ENCODE measurements at regions not wholly inside any gene's neighbourhood (a gene's known extent, or its start where the extent isn't known, plus 50 kb on each side); places are given as distances from the start of the nearest gene placed in this dataset.

DNA sequence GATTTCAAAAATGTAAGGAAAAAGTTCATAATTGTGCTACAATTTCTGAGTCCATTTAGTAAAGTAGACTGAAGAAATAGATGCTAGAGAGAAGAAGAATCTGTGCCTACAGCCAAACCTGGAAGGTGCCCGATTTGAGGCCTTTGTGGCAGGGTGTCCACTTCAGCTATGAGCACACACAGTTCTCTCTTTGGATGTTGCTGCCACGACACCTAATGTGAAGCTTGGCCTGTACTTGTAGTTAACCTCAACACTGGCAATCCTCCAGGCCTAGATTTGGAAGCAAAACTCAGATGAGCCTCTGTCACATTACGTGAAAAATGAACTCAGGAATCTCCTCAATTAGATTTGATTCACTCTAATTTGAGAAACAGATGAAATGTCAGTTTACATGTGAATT lies 90.1 kb upstream of the LRP1B start:
- Histone ChIP-seq H3K27ac (ENCODE audit: insufficient read length, low read depth, low read length) (no peak overlapping the region), H2BK5ac (ENCODE audit: insufficient read length, low read length) (no peak overlapping the region), H4K5ac (ENCODE audit: insufficient read length, low read depth, low read length) (no peak overlapping the region), H3K9ac (ENCODE audit: extremely low read depth, insufficient read length, low read length) (no peak overlapping the region), H2BK120ac (ENCODE audit: low read depth, low read length, poor library complexity, severe bottlenecking) (no peak overlapping the region), H4K91ac (ENCODE audit: insufficient read length, low read depth, low read length) (no peak overlapping the region), H4K20me1 (ENCODE audit: control insufficient read depth, insufficient read depth, insufficient read length) (no peaks in the 10 kb centered on the region), H3K56ac (ENCODE audit: insufficient read length, low read depth, low read length) (no peak overlapping the region), H3K4ac (ENCODE audit: low read depth, low read length) (no peak overlapping the region), H4K8ac (replicated peaks; ENCODE audit: insufficient read length, low read depth, low read length) (no peak overlapping the region), H3K79me1 (ENCODE audit: insufficient read depth, low read depth, low read length, poor library complexity, severe bottlenecking) (no peaks in the 10 kb centered on the region), H3K18ac (ENCODE audit: insufficient read length, low read depth, low read length) (no peak overlapping the region), H3K9me3 (ENCODE audit: control insufficient read depth, low read depth, low read length) (no peaks in the 10 kb centered on the region), H3K23ac (ENCODE audit: insufficient read length, low read depth, low read length) (no peak overlapping the region), H3K4me1 (ENCODE audit: insufficient read depth, low read length) (no peaks in the 10 kb centered on the region), H2BK20ac (ENCODE audit: low read depth, low read length, poor library complexity, severe bottlenecking) (no peak overlapping the region), H3K79me2 (ENCODE audit: insufficient read depth, low read length) (no peaks in the 10 kb centered on the region), H2BK12ac (ENCODE audit: insufficient read length, low read depth, low read length) (no peak overlapping the region), H2AK5ac (ENCODE audit: insufficient read length, low read length) (no peak overlapping the region), H3K23me2 (ENCODE audit: insufficient read length, low read depth, low read length, poor library complexity, severe bottlenecking) (no peaks in the 10 kb centered on the region), H2AFZ (ENCODE audit: low read length) (no peak overlapping the region), H3T11ph (ENCODE audit: low read length) (no peak overlapping the region), H3K27me3 (ENCODE audit: insufficient read depth, low read length) (no peaks in the 10 kb centered on the region), H3K4me2 (ENCODE audit: insufficient read depth, insufficient read length, low read length) (no peak overlapping the region), H3K14ac (ENCODE audit: insufficient read depth, low read length) (no peak overlapping the region), H2BK15ac (ENCODE audit: low read depth, low read length) (no peak overlapping the region)
- Mint-ChIP-seq H3K27ac (no peak overlapping the region), H3K27me3 (ENCODE audit: low read depth) (no peaks in the 10 kb centered on the region), H3K4me1 (no peaks in the 10 kb centered on the region), H3K4me3 (no peak overlapping the region), H3K9me3 (no peaks in the 10 kb centered on the region), H3K36me3 (ENCODE audit: insufficient read depth in 1 of 3, low read depth in 3 of 3) (no peaks in the 10 kb centered on the region)
- DNase-seq: no peak
- TF ChIP-seq, protein P1, sequence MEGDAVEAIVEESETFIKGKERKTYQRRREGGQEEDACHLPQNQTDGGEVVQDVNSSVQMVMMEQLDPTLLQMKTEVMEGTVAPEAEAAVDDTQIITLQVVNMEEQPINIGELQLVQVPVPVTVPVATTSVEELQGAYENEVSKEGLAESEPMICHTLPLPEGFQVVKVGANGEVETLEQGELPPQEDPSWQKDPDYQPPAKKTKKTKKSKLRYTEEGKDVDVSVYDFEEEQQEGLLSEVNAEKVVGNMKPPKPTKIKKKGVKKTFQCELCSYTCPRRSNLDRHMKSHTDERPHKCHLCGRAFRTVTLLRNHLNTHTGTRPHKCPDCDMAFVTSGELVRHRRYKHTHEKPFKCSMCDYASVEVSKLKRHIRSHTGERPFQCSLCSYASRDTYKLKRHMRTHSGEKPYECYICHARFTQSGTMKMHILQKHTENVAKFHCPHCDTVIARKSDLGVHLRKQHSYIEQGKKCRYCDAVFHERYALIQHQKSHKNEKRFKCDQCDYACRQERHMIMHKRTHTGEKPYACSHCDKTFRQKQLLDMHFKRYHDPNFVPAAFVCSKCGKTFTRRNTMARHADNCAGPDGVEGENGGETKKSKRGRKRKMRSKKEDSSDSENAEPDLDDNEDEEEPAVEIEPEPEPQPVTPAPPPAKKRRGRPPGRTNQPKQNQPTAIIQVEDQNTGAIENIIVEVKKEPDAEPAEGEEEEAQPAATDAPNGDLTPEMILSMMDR (conservative IDR thresholded peaks at IDR 0.05): no peak
- no CpG with 5 or more reads among the region's 3 CpGs for WGBS (ENCODE audit: extremely low coverage, insufficient read length, low lambda C conversion rate)

All from H9 (cell line).